HFFc6 (cell line): ENCODE measurements at regions not wholly inside any gene's neighbourhood (a gene's known extent, or its start where the extent isn't known, plus 50 kb on each side); places are given as distances from the start of the nearest gene placed in this dataset.

ENCODE experiments used
- DNase-seq: peaks from one replicate; pipeline ENCODE4 v3.0.0-alpha.2; 2018
- H3K27ac Mint-ChIP-seq: 2 replicates; pipeline ENCODE4 v1.8.0; 2020; ENCODE audit warnings: mild to moderate bottlenecking, mixed read lengths
- H3K27me3 Mint-ChIP-seq: 2 replicates; pipeline ENCODE4 v1.8.0; 2021; ENCODE audit warnings: mild to moderate bottlenecking, moderate library complexity, mixed read lengths; ENCODE audit not compliant: insufficient read depth
- H3K36me3 Mint-ChIP-seq: 2 replicates; pipeline ENCODE4 v1.8.0; 2021; ENCODE audit warnings: low read depth, mixed read lengths
- H3K4me1 Mint-ChIP-seq: 2 replicates; pipeline ENCODE4 v1.8.0; 2020; ENCODE audit warnings: low read depth, mixed read lengths
- H3K4me3 Mint-ChIP-seq: 2 replicates; pipeline ENCODE4 v1.8.0; 2020; ENCODE audit warnings: mild to moderate bottlenecking, moderate library complexity, mixed read lengths
- H3K9me3 Mint-ChIP-seq: 2 replicates; pipeline ENCODE4 v1.8.0; 2020; ENCODE audit warnings: mild to moderate bottlenecking, mixed read lengths
- TF ChIP-seq, protein P1 (sequence below): fragments of 200-600 bp; sonication (generic); IDR thresholded peaks from 2 replicates; pipeline ENCODE4 v1.5.0; 2021; ENCODE audit warnings: antibody characterized with exemption, mild to moderate bottlenecking

DNA sequence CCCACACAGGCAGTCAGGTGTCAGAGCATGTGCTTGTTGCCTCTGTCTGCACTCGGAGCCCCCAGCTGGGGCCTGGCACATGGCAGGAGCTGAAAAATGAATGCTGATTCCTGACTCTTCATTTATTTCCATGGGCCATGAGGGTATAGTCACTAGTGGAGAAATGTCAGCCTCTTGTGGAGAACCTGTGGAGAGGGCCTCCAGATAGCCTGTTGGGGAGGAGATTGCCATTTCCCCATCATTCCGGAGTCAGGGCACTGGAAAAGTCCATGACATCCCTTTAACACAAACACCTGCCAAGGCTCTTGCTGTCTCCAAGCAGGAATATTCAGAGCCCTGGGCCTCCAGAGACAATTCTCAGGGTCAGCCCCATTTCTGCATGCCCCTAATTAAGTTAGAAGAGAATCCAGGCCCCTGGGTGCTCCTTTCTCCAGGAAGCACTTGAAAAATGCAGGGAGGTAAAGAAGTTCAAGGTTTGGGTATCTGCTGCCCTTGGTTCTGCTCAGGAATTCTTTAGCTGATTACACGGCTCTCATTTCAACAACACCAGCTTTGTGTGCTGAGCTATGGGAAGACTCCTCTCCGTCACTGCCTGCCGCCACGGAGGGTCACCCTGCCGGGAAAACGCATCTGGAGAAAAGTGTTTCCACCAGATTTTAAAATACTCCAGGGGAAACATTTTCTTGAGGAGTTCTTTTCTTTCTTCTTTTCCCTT lies 311.3 kb downstream of the MYCN start:
- no peak for DNase-seq
- Mint-ChIP-seq H3K36me3 (peaks cover 5% of the 10 kb centered on the region), H3K4me1 (no peaks in the 10 kb centered on the region), H3K4me3 (no peak overlapping the region), H3K27ac (no peak overlapping the region), H3K9me3 (peaks cover 71% of the 10 kb centered on the region), H3K27me3 (no peaks in the 10 kb centered on the region)
- TF ChIP-seq, protein P1, sequence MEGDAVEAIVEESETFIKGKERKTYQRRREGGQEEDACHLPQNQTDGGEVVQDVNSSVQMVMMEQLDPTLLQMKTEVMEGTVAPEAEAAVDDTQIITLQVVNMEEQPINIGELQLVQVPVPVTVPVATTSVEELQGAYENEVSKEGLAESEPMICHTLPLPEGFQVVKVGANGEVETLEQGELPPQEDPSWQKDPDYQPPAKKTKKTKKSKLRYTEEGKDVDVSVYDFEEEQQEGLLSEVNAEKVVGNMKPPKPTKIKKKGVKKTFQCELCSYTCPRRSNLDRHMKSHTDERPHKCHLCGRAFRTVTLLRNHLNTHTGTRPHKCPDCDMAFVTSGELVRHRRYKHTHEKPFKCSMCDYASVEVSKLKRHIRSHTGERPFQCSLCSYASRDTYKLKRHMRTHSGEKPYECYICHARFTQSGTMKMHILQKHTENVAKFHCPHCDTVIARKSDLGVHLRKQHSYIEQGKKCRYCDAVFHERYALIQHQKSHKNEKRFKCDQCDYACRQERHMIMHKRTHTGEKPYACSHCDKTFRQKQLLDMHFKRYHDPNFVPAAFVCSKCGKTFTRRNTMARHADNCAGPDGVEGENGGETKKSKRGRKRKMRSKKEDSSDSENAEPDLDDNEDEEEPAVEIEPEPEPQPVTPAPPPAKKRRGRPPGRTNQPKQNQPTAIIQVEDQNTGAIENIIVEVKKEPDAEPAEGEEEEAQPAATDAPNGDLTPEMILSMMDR: no peak

- Mint-ChIP-seq H3K36me3 (peaks cover 5% of the 10 kb centered on the region), H3K27ac (no peak overlapping the region), H3K9me3 (peaks cover 72% of the 10 kb centered on the region), H3K4me1 (no peaks in the 10 kb centered on the region), H3K4me3 (no peak overlapping the region), H3K27me3 (no peaks in the 10 kb centered on the region)
- DNase-seq: no peak
- TF ChIP-seq, protein P1: no peak
Measured at GRCh38 chr2:16250886-16251285, 310.5 kb downstream of the MYCN start.

- Mint-ChIP-seq H3K36me3 (peaks cover 5% of the 10 kb centered on the region), H3K4me1 (no peaks in the 10 kb centered on the region), H3K27ac (no peak overlapping the region), H3K9me3 (peaks cover 73% of the 10 kb centered on the region), H3K27me3 (no peaks in the 10 kb centered on the region), H3K4me3 (no peak overlapping the region)
- TF ChIP-seq, protein P1: no peak
- DNase-seq: no peak
Measured at GRCh38 chr2:16250466-16250865, 310.1 kb downstream of the MYCN start.

GRCh38 chr2:16250056-16250425 lies 309.7 kb downstream of the MYCN start:
- Mint-ChIP-seq H3K27me3 (no peaks in the 10 kb centered on the region), H3K36me3 (peaks cover 5% of the 10 kb centered on the region), H3K27ac (no peak overlapping the region), H3K4me1 (no peaks in the 10 kb centered on the region), H3K4me3 (no peak overlapping the region), H3K9me3 (peaks cover 73% of the 10 kb centered on the region)
- DNase-seq: no peak
- TF ChIP-seq, protein P1: no peak

DNA sequence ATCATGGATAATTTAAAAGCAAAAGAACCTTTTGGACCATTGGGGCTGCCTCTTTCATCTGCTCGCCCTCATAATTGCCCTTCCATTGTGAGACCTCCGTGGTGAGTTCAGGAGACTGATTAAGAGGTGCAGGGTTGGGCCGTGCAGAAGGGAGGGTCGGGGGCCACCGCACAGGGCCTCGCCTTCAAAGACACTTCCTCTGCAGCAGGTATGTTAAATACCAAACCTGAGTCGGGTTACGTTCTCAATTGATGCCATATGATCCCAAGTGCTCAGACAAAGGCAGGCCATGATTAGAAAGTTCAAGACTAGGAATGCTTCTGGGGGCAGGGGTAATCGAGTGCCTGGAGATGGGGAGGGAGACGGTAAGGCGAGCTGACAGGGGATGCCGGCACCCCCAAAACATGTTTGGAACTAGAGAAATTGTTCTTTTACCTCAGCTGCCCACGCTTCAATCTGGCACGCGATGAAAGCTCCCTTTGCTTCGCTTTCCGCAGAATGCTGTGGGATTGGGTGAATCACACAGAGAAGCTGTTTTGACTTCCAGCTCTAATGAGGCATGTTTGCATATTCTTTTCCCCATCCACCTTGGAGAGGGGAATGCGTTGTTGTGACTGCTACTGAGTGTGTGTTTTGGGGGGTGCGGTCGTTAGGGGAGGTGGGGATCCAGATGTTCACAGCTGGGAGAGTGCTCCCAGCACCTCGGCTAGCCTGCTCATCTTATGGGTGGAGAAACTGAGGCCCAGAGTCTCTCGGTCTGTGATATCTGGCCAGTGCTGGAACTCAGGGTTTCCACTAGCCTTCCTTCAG lies 309.1 kb downstream of the MYCN start:
- Mint-ChIP-seq H3K9me3 (peaks cover 71% of the 10 kb centered on the region), H3K4me3 (no peak overlapping the region), H3K36me3 (peaks cover 5% of the 10 kb centered on the region), H3K27me3 (no peaks in the 10 kb centered on the region), H3K27ac (no peak overlapping the region), H3K4me1 (no peaks in the 10 kb centered on the region)
- TF ChIP-seq, protein P1: no peak
- DNase-seq: no peak
